Spleen (tissue), 7 donors: ENCODE measurements at regions not wholly inside any gene's neighbourhood (a gene's known extent, or its start where the extent isn't known, plus 50 kb on each side); places are given as distances from the start of the nearest gene placed in this dataset.

Source experiments
- CTCF ChIP-seq, 11 experiments: fragments of 200-600 bp in 7 of 11; fragments of 450-650 bp in 4 of 11; sonication (generic) in 4 of 11; IDR thresholded peaks in 8 of 11; conservative IDR thresholded peaks in 3 of 11; 1 replicate in 7 of 11; 2 replicates in 4 of 11; pipeline versions ENCODE4 v1.4.0 to v1.8.0; 2016 to 2021; ENCODE audit warnings: antibody characterized with exemption in 11 of 11, inconsistent platforms in 4 of 11, mild to moderate bottlenecking in 1 of 11
- POLR2AphosphoS5 ChIP-seq, 3 donors: sonication (generic); formaldehyde crosslinking; IDR thresholded peaks; one replicate each; pipeline ENCODE4 v1.5.1; 2017; ENCODE audit warnings: antibody characterized with exemption in 3 of 3
- donor health status: DM: no; HTN: no; CAD: no; lungs with moderate emphysema.
- donor health status: DM: no; HTN: no; CAD: no.
- donor health status: DM: no; HTN: no; CAD: no.

DNA sequence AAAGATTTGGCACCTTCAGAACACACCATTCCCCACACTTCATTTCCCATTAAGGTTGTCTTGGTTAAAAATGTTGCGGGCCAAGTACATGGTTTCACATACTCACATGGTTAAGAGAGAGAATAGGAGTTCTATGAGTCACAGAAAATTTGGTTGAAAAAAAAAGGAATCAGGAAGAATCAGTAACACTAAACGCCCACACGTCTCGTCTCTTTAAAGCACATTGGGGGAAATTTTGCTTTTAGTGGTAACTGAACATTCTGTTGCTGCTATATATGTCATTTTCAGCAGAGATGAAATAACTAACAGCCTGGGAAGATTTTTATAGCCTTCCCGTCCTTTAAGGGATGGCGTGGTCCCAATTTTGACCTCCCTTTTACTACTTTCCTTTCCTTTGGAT lies 132.9 kb upstream of the ERG start:
- TF ChIP-seq POLR2AphosphoS5 (IDR thresholded peaks at IDR 0.05) (no peak), CTCF (IDR thresholded peaks at IDR 0.05 in 8 of 11, conservative IDR thresholded peaks at IDR 0.05 in 3 of 11) (no peak)
